Keratinocyte (primary cell): ENCODE measurements at regions not wholly inside any gene's neighbourhood (a gene's known extent, or its start where the extent isn't known, plus 50 kb on each side); places are given as distances from the start of the nearest gene placed in this dataset.

ENCODE experiments used
- DNase-seq: peaks from one replicate; pipeline ENCODE4 v3.0.0-alpha.2; 2011; ENCODE audit warnings: low read depth, missing footprints, low spot score
- FAIRE-seq: peaks from 2 replicates; lab custom pipeline; 2011; peaks lifted over from hg19 to GRCh38; lab: Jason Lieb, UNC
- H2AFZ ChIP-seq: 2 replicates; pipeline ENCODE4 v1.6.0; 2012; ENCODE audit warnings: low read length, control low read depth, inconsistent platforms; ENCODE audit not compliant: control insufficient read depth
- H3K27ac ChIP-seq: 2 replicates; pipeline ENCODE4 v1.5.1; 2011; ENCODE audit warnings: low read length; ENCODE audit not compliant: control insufficient read depth, insufficient read depth
- H3K27me3 ChIP-seq: 3 replicates; pipeline ENCODE4 v1.6.0; 2011; ENCODE audit warnings: low read length; ENCODE audit not compliant: control insufficient read depth, insufficient read depth; ENCODE audit errors: extremely low read depth
- H3K36me3 ChIP-seq, 2 experiments: 2 replicates in 1 of 2; 3 replicates in 1 of 2; pipeline ENCODE4 v1.5.1; 2011; ENCODE audit warnings: low read length in 2 of 2, mild to moderate bottlenecking in 1 of 2; ENCODE audit not compliant: control insufficient read depth in 2 of 2, insufficient read depth in 2 of 2; ENCODE audit errors: extremely low read depth in 1 of 2
- H3K4me1 ChIP-seq: 3 replicates; pipeline ENCODE4 v1.5.1; 2011; ENCODE audit warnings: low read length; ENCODE audit not compliant: control insufficient read depth, insufficient read depth; ENCODE audit errors: extremely low read depth
- H3K4me2 ChIP-seq: 3 replicates; pipeline ENCODE4 v1.6.0; 2011; ENCODE audit warnings: low read depth, low read length; ENCODE audit not compliant: control insufficient read depth, insufficient read depth; ENCODE audit errors: extremely low read depth
- H3K4me3 ChIP-seq, 3 experiments: fragments of 200-600 bp in 1 of 3; sonication (generic) in 1 of 3; 2 replicates in 2 of 3; 3 replicates in 1 of 3; pipeline ENCODE4 v1.5.1; 2011 to 2016; ENCODE audit warnings: low read length in 3 of 3, mild to moderate bottlenecking in 3 of 3, control low read depth in 2 of 3, inconsistent platforms in 1 of 3, low read depth in 1 of 3, mixed read lengths in 1 of 3, mixed run types in 1 of 3, moderate library complexity in 1 of 3; ENCODE audit not compliant: control insufficient read depth in 2 of 3, insufficient read depth in 2 of 3; ENCODE audit errors: extremely low read depth in 1 of 3
- H3K79me2 ChIP-seq: 2 replicates; pipeline ENCODE4 v1.6.0; 2012; ENCODE audit warnings: low read length; ENCODE audit not compliant: control insufficient read depth, insufficient read depth
- H3K9ac ChIP-seq: 3 replicates; pipeline ENCODE4 v1.6.0; 2011; ENCODE audit warnings: low read length; ENCODE audit not compliant: control insufficient read depth, insufficient read depth; ENCODE audit errors: extremely low read depth
- H3K9me1 ChIP-seq: 3 replicates; pipeline ENCODE4 v1.6.0; 2011; ENCODE audit warnings: low read length; ENCODE audit not compliant: control insufficient read depth, insufficient read depth; ENCODE audit errors: extremely low read depth
- H3K9me3 ChIP-seq: 2 replicates; pipeline ENCODE4 v1.5.1; 2012; ENCODE audit warnings: low read depth, low read length; ENCODE audit not compliant: control insufficient read depth
- H4K20me1 ChIP-seq: 3 replicates; pipeline ENCODE4 v1.6.0; 2011; ENCODE audit warnings: low read length; ENCODE audit not compliant: control insufficient read depth, insufficient read depth; ENCODE audit errors: extremely low read depth
- EZH2 ChIP-seq: IDR thresholded peaks from one replicate; pipeline ENCODE4 v1.6.1; 2012; ENCODE audit warnings: inconsistent platforms, mild to moderate bottlenecking, low read length, moderate library complexity
- dilution Hi-C: fragments of 300-500 bp; cut with MboI; formaldehyde crosslinking; loops from one replicate; pipeline ENCODE4 v1.7.0; 2020; ENCODE audit warnings: low sequenced_read_pairs; ENCODE audit not compliant: extremely low pct_ligation_motif_present
- TF ChIP-seq, protein P1 (sequence below), 3 experiments: IDR thresholded peaks in 1 of 3; conservative IDR thresholded peaks in 1 of 3; optimal IDR thresholded peaks in 1 of 3; 2 replicates in 2 of 3; 3 replicates in 1 of 3; pipeline versions ENCODE3 to v1.5.1; 2011; ENCODE audit warnings: low read length in 3 of 3, mild to moderate bottlenecking in 3 of 3, moderate library complexity in 2 of 3, control low read depth in 1 of 3, inconsistent platforms in 1 of 3; ENCODE audit not compliant: insufficient read depth in 2 of 3; ENCODE audit errors: extremely low read depth in 1 of 3

GRCh38 chr1:238350471-238350870 lies 459.7 kb upstream of the ZP4 start:
- H4K20me1 ChIP-seq: no peaks in the 10 kb centered on the region
- H3K9ac ChIP-seq: no peak overlapping the region
- H2AFZ ChIP-seq: no peak overlapping the region
- H3K9me3 ChIP-seq: no peaks in the 10 kb centered on the region
- H3K27me3 ChIP-seq: no peaks in the 10 kb centered on the region
- TF ChIP-seq, protein P1, sequence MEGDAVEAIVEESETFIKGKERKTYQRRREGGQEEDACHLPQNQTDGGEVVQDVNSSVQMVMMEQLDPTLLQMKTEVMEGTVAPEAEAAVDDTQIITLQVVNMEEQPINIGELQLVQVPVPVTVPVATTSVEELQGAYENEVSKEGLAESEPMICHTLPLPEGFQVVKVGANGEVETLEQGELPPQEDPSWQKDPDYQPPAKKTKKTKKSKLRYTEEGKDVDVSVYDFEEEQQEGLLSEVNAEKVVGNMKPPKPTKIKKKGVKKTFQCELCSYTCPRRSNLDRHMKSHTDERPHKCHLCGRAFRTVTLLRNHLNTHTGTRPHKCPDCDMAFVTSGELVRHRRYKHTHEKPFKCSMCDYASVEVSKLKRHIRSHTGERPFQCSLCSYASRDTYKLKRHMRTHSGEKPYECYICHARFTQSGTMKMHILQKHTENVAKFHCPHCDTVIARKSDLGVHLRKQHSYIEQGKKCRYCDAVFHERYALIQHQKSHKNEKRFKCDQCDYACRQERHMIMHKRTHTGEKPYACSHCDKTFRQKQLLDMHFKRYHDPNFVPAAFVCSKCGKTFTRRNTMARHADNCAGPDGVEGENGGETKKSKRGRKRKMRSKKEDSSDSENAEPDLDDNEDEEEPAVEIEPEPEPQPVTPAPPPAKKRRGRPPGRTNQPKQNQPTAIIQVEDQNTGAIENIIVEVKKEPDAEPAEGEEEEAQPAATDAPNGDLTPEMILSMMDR (optimal IDR thresholded peaks at IDR 0.05 in 1 of 3, IDR thresholded peaks at IDR 0.05 in 1 of 3, conservative IDR thresholded peaks at IDR 0.05 in 1 of 3; ENCODE audit: extremely low read depth in 1 of 3, insufficient read depth in 2 of 3, low read length in 3 of 3): no peak
- TF ChIP-seq EZH2: no peak
- FAIRE-seq: no peak
- no peak overlapping the region for H3K4me2 ChIP-seq
- H3K4me3 ChIP-seq: no peak overlapping the region
- no peaks in the 10 kb centered on the region for H3K4me1 ChIP-seq
- no peaks in the 10 kb centered on the region for H3K9me1 ChIP-seq
- H3K79me2 ChIP-seq: no peaks in the 10 kb centered on the region
- dilution Hi-C loops: no loop called here
- no peak for DNase-seq
- no peaks in the 10 kb centered on the region for H3K36me3 ChIP-seq
- H3K27ac ChIP-seq: no peak overlapping the region

DNA sequence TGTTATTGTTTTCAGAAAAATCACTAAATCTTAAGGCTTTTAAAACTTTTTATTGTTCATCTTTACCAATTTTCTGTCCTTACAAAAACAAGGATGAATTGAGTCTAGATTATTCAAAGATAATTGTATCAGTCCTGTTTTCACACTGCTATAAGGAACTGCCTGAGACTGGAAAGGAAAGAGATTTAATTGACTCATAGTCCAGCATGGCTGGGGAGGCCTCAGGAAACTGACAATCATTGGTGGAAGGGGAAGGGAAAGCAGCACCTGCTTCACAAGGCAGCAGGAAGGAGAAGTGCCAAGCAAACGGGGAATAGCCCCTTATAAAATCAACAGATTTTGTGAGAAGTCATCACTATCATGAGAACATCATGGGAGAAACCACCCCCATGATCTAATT lies 455.6 kb upstream of the ZP4 start:
- dilution Hi-C loops: no loop called here
- TF ChIP-seq, protein P1 (optimal IDR thresholded peaks at IDR 0.05 in 1 of 3, IDR thresholded peaks at IDR 0.05 in 1 of 3, conservative IDR thresholded peaks at IDR 0.05 in 1 of 3; ENCODE audit: extremely low read depth in 1 of 3, insufficient read depth in 2 of 3, low read length in 3 of 3): no peak
- TF ChIP-seq EZH2: no peak

More for the DNA sequence above, 455.6 kb upstream of the ZP4 start:
- Histone ChIP-seq H3K9me3 (no peaks in the 10 kb centered on the region), H3K27ac (no peak overlapping the region), H3K4me2 (no peak overlapping the region), H3K4me1 (no peaks in the 10 kb centered on the region), H2AFZ (no peak overlapping the region), H3K4me3 (no peak overlapping the region), H3K79me2 (no peaks in the 10 kb centered on the region), H3K36me3 (no peaks in the 10 kb centered on the region), H3K9me1 (no peaks in the 10 kb centered on the region), H3K9ac (no peak overlapping the region), H4K20me1 (no peaks in the 10 kb centered on the region), H3K27me3 (no peaks in the 10 kb centered on the region)
- FAIRE-seq (no peak), DNase-seq (no peak)
